Spleen (tissue), 7 donors: ENCODE measurements at regions not wholly inside any gene's neighbourhood (a gene's known extent, or its start where the extent isn't known, plus 50 kb on each side); places are given as distances from the start of the nearest gene placed in this dataset.

Source experiments
- CTCF ChIP-seq, 11 experiments: fragments of 200-600 bp in 7 of 11; fragments of 450-650 bp in 4 of 11; sonication (generic) in 4 of 11; IDR thresholded peaks in 8 of 11; conservative IDR thresholded peaks in 3 of 11; 1 replicate in 7 of 11; 2 replicates in 4 of 11; pipeline versions ENCODE4 v1.4.0 to v1.8.0; 2016 to 2021; ENCODE audit warnings: antibody characterized with exemption in 11 of 11, inconsistent platforms in 4 of 11, mild to moderate bottlenecking in 1 of 11
- POLR2A ChIP-seq, 3 donors: fragments of 450-650 bp; IDR thresholded peaks; one replicate each; pipeline ENCODE4 v1.5.1; 2017; ENCODE audit warnings: antibody characterized with exemption in 3 of 3, mild to moderate bottlenecking in 1 of 3
- donor health status: DM: no; HTN: no; CAD: no; lungs with moderate emphysema.
- donor health status: DM: no; HTN: no; CAD: no.
- donor health status: DM: no; HTN: no; CAD: no.

- TF ChIP-seq CTCF (IDR thresholded peaks at IDR 0.05 in 8 of 11, conservative IDR thresholded peaks at IDR 0.05 in 3 of 11) (no peak), POLR2A (IDR thresholded peaks at IDR 0.05) (no peak)
Measured at GRCh38 chr5:27511061-27511460, 472.7 kb upstream of the CDH9 start.
